HG03196 (cell line): ENCODE measurements at regions not wholly inside any gene's neighbourhood (a gene's known extent, or its start where the extent isn't known, plus 50 kb on each side); places are given as distances from the start of the nearest gene placed in this dataset.

ENCODE experiments used
- ATAC-seq: cut with Tn5 transposase; IDR thresholded peaks from one replicate; pipeline ENCODE4 v1.9.1; 2021; ENCODE audit not compliant: unreplicated experiment

DNA sequence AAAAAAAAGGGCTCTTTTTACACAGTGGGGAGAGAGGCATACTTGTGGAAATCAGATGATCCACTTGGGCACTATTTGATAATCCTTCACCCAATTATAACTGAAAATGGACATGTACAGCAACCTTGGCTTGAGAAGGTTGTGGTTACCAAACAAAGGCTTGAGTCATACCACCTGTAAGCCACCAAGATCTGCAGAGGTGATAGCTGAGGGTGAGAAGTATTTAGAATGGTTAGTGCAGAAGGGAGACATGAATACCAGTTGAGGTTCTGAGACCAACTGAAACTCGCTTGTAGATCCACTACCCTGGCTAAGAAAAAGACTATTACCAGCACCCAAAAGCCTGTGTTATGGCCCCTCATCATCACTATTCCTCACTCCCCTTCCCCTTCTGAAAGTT lies 614.0 kb downstream of the STIM2 start:
- ATAC-seq, result no peak

DNA sequence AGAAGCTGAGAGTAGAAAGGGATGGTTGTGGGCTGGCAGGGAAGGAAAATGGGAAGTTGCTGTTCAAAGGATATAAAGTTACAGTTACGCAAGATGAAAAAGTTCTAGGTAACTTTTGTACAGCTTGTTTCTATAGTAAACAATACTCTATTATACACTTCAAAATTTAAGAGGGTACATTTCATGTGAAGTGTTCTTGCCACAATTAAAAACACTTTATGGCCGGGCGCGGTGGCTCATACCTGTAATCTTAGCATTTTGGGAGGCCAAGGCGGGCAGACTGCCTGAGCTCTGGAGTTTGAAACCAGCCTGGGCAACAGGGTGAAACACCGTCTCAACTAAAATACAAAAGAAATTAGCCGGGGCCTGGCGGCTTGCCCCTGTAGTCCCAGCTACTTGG lies 623.6 kb downstream of the STIM2 start:
- ATAC-seq, result no peak

DNA sequence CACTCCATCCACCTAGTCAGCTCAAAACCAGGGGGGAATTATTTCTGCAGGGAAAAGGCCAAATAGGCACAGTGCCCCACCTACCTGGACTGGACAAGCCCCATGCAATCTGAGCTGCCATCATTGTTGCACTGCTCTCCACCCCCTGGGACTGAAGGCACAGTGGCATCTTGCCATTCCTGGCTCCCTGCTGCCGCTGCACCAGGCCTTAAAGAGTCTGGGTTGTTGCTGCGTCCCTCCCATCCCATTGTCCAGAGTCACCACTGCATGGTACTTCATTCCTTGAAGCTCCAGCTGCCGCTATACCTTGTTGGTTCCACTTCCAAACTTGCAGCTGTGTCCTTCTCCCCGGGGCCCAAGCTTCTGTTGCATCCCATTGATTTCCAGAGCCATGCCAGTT lies 629.7 kb downstream of the STIM2 start:
- ATAC-seq, result no peak

DNA sequence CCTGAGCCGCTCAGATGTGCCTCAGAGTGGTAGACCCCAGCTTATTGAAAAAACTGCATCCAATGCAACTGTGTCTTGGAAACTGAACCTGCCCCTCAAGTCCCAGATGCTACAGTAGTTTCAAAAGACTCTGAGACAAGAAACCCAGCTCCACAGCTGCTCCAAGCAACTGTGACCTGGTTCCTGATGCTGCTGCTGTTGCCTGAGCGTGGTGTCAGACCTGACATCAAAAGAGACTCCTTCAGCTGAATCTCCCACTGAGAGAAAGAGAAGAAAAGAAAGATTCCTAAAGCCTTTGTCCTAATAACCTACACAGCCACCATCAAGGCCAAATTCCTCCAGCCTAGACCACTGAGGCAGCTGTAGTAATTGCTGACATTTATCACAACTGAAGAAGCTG lies 630.1 kb downstream of the STIM2 start:
- ATAC-seq, result no peak

DNA sequence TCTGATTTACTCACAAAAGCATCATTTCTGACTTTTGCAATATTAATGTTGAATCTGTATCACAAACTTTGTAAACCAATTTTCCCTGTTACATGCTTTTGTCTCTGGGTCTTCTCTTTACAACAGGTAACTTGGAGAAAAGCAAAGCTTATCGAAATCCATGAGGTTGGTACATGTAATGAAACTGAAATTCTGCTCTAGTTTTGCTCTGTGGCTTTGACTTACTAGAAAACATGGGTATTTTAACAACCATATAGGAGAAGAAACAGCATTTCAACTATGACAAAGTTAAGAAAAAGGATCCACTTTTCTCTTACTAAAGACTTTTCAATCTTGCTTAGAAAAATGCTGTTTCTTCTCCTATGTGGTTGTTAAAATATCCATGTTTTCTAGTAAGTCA lies 645.8 kb downstream of the STIM2 start:
- no peak for ATAC-seq

DNA sequence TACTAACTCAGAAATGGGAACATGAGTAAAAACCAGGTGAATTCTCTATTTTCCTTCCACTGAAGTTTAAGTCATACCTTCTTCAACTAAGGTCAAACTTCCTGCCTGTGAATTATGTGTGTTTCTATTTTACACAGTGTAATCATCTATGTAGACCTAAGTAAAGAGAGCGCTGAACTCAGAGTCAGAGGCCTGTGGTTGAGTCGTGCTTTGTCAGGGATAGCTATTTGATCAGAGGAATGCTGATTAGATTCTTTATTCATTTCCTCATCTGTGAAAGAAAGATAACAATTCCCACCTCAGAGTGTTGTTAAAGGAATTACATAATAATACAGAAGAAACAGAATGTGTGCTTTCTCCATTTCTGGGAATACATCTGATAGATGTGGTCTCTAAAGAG lies 654.1 kb downstream of the STIM2 start:
- no peak for ATAC-seq

DNA sequence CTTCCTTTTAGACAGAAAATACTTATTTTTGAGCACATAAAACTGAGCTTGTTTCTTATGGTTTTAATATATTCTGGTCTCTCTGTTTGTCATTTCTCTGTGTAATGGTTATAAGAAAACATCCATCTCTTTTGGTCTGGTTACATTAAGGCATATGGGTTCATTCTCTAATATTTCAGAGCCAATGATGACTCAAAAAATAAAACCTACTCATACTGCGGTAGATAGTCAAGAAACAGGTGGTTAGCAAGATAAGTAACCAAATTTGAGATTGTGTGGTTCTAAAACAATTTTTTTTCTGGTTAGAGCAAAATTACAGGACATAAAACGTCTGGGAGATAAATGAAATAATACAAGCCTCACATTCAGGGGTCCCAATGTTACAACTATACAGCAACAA lies 654.5 kb downstream of the STIM2 start:
- ATAC-seq, result no peak

DNA sequence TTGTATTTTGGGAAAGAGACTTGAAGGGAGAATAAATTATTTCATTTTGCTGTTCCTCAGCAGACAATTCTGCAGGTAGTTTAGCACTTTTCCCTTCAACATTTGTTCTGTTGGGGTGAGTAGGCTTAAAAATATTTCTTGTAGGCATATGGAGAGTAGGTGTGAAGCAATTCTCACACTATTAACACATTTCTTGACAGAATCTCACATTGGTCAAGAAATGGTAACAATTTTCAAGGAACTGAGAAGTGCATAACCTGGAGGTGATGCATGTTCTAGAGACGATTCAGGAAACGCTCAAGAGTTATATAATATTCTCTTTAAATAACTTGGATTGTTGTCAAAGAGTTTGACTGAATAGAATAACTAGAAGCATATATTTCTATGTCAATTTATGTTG lies 658.2 kb downstream of the STIM2 start:
- ATAC-seq, result no peak

DNA sequence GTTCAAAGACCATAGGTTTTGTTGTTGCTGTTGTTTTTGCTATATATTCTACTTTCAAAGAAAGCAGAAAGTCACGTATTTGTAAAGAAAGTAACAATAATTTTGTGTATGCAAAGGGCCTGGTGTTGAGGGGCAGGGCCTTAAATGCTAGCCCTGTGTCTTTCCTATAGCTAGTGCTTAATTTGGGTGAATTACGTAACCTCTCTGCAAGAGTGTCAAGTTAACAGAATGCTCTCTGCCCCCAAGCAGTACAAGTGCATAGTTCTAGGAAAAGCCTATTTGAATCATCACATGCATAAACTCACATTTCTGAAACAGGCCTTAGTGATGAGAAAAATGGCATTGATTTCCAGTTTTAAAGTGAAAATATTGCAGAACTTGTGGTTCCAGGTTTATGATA lies 663.6 kb downstream of the STIM2 start:
- no peak for ATAC-seq

DNA sequence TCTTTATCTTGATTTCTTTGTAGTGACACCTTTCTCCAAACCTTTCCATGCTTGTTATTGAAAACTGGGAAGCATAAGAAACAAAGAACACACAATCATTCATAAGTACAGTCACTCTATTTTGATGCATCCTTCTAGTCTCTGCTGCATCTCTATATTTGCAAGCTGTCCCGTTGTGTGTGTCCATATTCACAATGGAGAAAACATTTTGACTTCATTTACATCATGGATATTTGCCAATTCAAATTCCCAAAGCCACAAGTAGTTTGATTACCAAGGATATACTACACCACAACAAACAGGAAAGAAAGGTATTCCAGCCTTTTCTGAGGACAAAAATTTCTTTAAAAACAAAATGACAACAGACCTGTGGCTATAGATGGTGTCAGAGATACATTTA lies 673.8 kb downstream of the STIM2 start:
- ATAC-seq, result no peak

DNA sequence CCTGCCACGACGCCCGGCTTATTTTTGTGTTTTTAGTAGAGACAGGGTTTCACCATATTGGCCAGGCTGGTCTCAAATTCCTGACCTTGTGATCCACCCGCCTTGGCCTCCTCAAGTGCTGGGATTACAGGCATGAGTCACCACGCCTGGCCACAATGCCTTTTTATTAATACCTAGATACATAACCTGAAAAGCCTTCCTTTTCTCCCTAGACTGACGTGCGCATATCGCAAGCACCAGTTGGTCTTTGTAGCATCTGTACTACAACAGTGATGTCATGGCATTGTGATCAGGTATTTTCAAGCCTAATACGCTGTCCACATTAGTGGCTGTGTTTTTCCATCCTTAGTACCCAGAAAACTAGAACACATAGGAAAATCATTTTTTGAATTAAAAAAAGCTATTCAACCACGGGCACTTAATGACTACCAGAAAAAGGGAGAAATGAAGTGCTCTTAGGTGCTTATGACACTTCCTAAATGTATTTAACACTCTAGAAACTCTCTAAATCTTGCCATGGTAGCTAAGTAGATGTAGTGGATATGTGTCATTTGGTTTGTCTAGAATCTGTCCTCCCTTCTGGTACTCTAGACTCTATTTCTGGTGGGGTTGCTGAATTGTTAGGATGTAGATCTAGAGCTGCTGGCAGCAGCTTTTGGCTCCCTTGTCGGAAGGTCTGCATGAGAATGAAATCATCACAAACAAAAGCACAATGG lies 707.8 kb downstream of the STIM2 start:
- no peak for ATAC-seq

DNA sequence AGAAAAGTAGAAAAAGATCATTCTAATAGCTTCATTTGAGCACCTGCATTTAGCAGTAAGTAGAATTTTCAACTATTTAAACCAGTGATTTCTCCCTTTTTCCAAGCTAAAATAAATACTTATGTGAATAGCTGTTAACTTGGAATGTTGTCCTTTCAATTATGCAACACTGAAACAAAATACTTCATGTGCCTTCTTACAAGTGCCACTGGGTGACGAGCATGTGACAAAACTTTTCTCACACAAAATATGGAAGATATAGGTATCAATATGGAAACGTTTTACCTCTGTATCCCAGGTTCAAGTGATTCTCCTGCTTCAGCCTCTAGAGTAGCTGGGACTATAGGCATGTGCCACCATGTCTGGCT lies 708.3 kb downstream of the STIM2 start:
- no peak for ATAC-seq

DNA sequence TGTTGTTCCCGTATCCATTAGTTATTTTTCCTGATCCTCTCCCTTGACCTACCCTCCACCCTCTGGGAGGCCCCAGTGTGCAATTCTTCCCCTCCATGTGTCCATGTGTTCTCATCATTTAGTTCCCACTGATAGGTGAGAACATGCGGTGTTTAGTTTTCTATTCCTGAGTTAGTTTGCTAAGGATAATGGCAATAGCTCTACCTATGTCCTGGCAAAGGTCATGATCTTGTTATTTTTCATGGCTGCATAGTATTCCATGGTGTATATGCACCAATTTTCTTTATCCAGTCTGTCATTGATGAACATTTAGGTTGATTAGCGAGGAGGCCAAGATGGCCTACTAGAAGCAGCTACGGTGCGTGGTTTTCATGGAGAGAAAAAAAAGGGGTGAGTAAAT lies 714.1 kb downstream of the STIM2 start:
- ATAC-seq, result no peak

DNA sequence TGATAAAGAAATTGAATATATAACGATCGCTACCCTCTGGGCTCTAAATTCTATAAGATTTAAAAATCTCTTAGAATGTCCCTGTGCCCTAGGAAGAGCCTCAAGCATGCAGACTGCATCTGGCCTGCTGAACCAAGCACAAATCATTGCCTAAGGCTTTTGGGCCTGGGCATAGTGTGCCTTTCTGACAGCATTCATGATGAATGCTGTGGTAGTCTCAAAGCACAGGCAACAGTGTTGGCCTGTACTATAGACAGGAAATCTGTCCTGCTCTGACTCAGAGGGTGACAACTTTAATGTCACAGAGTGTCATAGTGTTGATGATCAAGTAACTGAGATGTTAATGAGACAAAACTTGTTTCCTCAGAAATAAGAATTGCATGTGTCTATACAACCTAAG lies 717.3 kb downstream of the STIM2 start:
- no peak for ATAC-seq

DNA sequence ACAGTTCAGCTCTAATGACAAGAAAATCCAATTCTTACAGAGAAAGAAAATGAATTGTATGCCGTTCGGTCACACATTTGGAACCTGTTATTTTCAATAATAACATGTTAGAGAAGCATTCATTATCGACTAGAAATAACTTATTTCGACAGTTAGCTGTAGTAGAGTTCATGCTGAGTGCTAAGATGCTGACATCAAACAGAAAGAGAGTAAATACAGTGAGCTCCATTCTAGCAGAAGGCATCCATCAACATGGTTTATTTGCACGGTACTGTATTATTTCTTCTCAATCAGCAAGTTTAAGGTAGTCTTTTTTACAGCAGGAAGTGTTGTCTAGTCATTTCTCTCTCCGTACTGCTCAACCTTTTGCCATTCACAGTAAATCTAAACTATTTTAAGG lies 732.1 kb downstream of the STIM2 start:
- no peak for ATAC-seq

DNA sequence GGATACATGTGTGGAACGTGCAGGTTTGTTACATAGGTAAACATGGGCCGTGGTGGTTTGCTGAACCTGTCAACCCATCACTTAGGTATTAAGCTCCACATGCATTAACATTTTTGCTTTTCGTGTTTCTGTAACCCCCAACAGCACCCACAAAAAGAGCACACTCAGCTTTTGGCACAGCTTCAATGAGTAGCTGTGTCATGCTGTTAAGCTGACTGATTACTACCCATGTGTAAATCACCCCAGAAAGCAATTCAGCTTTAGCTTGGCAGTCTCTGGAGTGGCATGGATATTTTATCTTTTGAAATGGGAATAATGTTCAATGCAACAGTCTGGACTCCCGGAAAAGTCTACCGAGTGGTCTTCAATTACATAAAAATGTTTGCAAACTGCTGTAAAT lies 734.3 kb downstream of the STIM2 start:
- no peak for ATAC-seq

DNA sequence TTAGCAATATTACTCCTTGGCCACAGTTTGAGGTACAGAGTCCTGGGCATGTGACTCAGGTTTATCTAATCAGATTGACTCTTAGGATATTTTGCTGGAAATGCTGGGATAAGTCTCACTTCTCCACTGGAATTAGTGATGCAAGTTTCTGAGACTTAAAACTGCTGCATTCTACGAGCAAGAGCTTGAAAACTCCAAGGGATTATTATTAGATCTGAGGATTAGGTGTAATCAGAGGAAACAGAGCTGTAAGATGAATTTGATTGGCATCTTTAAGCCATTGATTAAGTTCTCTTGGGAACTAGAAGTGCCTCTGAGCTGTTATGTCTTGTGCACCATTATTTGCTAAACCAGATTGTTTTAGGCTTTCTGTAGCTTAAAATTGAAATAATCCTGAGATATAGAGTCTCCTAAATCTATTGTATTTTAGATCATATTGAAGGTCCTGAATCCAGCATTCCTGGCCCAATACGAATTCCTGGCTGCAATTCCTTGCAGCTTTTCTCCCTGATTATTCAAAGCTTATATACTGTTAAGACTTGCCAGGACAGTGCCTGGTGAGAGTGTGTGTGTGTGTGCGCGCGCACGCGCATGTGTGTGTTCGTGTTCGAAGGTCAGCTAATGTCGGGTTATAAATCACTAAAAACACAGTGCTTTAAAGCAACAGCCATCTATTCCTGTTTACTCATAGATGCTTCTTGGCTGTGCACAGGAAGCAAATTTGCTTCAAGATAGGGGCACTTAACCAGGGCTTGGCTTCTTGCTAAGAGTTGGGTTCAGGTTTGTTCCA lies 735.1 kb downstream of the STIM2 start:
- no peak for ATAC-seq

DNA sequence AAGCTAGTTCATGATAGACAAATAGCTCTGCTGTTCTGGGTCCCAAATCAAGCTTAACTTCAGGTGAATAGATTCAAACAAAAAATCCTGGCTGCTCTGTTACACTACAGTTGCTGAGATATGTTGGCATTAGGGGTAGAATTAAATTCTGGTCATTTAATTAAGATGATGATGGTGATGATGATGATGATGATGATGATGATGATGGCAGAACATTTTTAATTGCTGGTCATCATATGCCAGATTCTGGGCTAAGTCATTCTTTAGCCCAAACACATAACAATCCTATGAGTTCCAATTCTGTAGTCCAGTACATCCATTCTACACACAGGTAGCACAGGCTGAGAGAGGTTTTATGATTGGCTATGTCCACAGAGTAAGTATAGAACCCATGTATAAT lies 741.5 kb downstream of the STIM2 start:
- no peak for ATAC-seq

DNA sequence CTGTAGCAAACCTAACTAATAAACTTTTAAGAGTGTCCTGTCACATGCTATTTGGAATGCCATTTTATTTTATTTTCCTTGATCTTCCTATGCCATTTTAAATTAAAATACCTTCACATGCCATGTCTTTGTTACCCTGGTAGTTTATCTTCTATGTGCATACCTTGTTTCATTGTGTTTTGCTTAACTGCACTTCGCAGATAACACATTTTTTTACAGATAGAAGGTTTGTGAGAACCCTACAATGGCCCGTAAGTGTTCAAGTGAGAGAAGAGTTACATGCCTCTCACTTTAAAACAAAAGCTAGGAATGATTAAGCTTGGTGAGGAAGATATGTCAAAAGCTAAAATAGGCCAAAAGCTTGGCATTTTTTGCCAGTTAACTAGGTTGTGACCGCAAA lies 744.1 kb downstream of the STIM2 start:
- no peak for ATAC-seq

DNA sequence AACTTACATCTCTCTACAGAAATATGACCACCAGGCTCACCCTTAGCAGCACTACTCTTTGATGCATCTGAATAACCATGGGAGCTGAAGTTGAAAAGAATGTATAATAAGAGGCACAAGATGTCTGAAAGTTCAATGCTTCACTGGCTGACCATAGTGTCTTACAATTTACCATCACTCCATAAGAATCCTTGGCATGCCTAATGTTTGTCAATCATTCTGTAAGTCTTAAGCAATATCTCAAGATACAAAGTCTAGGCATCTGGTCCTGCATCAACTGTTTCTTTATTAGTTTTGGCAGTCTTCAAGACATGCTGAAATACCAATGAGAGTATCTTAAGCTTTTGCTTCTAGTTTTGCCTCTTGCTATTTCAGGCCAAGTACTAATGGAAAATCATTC lies 755.5 kb downstream of the STIM2 start:
- ATAC-seq, result no peak

DNA sequence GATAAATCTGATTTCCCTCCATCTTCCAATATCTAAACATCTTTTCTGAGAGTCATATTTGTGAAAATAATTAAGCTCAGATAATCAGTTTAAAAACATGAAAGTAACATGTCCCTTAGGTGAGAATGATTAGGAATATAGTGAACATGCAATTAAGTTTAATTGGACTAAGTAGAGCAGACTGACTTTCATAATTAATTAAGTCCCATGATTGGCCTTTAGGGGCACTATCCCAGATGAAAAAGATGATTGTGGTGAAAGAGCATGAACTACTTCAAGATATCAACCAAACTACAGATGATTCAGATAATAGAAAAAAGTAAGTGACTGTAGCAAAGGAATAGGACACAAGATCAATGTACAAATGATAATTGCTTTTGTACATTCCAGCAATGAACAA lies 758.8 kb downstream of the STIM2 start:
- no peak for ATAC-seq

DNA sequence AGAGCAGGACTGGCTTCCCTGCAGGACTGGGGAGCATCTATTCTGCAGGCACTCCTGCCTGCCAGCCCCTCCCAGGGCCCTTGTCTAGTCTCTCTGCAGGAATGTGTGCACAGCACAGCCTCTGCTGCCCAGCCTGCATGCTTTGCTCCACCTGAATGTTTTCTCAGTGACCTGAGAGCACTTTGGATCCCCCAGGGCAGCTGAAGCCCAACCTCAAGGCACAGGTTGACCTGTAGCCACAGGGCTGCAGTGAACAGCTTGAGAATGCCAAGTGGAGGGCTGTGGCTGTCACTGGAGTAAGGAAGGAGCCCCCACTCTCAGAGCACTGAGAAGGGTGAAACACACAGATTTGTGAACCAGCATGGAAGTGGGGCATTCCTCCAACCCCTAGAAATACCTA lies 760.2 kb downstream of the STIM2 start:
- ATAC-seq, result no peak

DNA sequence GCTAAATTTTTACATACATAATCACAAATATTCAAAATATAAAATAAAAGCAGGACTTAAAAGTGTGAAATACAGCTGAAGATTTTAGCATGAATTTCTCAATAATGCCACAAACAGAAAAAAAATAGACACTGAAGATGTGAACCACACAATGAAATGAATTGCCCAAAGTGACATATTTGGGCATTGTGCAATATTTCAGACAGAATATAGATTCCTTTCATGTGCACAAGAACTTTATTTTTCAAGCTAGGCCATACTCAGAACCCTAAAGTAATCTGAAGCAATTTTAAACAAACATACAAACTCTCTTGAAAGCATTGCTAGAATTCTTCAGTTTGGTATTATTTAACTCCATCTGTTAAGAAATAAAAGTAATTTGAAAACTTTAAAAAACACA lies 764.1 kb downstream of the STIM2 start:
- ATAC-seq, result no peak
